ENCODE measurements at regions not wholly inside any gene's neighbourhood (a gene's known extent, or its start where the extent isn't known, plus 50 kb on each side); places are given as distances from the start of the nearest gene placed in this dataset.
"Not testable (repeated sequence)": the region's sequence is repeated elsewhere in the genome, so short reads cannot be mapped to it uniquely, and the experiment has no call there.

- H3K4me1 ChIP-seq (replicated peaks in 1 of 2); H3K27ac ChIP-seq; H3K4me3 ChIP-seq; ATAC-seq (replicated peaks in 6 of 8); in situ Hi-C loops (cut with MboI; ENCODE audit: low pct_unique_long_range_greater_than_20kb in 2 of 9, low sequenced_read_pairs in 9 of 9, unreplicated experiment in 9 of 9): not testable (repeated sequence)
- WGBS, 10 experiments: 16 to 96% (median 75%) methylated on average over 2 to 12 of the region's 12 CpGs; no CpG with 5 or more reads in 2 of the 10 experiments
These were observed 217.6 kb upstream of the ISL1 start for GRCh38 chr5:51165621-51166020.

DNA sequence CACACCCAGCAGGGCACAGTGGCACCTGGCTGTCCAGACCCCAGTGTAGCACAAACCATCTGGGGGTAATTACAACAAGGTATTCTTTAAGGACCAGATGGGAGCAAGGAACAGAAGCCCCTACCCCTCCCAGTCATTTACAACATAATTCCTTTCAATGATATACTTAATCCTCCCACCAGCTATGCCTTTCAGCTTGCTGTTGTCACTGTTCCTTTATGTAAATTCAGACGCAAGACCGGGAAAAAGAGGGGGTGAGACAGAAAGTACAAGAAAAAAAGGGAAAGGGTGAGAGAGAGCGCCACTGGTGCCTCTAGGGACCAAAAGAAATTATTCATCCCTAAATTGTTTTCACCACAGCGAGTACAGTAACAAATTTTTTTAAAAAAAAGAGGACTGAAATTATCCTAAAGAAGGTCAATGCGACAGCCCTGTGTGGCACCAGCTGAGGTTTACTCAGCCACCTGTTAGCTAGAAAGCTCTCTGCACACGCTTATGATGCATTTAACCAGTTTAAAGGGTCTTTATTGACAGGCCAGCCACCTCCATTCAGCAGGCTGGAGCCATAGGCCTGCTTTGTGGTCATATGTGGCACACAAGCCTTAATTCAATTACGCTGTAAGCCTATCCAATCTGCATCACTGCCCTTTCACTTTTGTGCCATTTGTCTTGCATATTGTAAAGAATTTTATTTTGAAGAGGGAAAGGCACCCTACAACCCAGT is 210.2 kb upstream of the ISL1 start:
- in situ Hi-C loops (cut with MboI; ENCODE audit: low pct_unique_long_range_greater_than_20kb in 2 of 9, low sequenced_read_pairs in 9 of 9, unreplicated experiment in 9 of 9): no loop called here
- peak in 5 of 8 experiments; percentile 56 to 89 (median 85) for ATAC-seq (replicated peaks in 6 of 8)
- no peak overlapping the region for H3K27ac ChIP-seq

DNA sequence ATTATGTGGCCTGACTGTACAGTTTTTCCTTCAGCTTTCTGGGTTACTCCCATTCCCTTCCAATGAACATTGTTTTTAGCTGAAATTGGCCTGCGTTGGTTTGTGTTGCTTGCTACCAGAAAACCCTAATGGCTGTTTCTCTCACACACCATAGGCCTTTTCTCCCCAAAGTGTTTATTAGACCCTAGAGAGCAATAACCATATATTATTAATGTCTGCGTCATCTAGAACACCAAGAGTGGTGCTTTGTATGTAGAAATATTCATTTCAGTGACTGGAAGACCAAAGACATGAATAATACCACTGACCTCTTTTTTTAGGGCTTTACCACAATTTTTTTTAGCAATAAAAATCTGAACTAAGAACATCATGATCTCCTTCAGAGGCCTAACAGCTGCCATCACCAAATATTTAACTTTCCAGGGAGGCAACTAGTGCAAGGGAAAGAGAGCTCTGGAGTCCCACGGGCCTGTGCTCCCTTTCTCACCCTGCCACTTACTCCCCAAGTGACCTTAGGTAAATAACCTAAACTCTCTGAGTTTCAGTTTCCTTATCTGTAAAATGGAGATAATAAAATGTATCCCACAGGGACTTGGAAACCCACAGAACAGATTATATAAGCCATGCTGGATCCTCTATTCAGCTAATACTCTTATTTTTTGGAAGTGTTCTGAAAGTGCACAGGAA is 201.9 kb upstream of the ISL1 start:
- no peak overlapping the region for H3K4me3 ChIP-seq
- H3K27ac ChIP-seq: no peak overlapping the region
- WGBS, 10 experiments: 0 to 71% (median 27%) methylated on average over 1 to 3 of the region's 3 CpGs; no CpG with 5 or more reads in 2 of the 10 experiments
- ATAC-seq (replicated peaks in 6 of 8): peak in 5 of 8 experiments; percentile 31 to 83 (median 46)
- in situ Hi-C loops (cut with MboI; ENCODE audit: low pct_unique_long_range_greater_than_20kb in 2 of 9, low sequenced_read_pairs in 9 of 9, unreplicated experiment in 9 of 9): no loop called here
- H3K4me1 ChIP-seq (replicated peaks in 1 of 2): peaks cover 11 to 21% of the 10 kb centered on the region in 2 donors

More for the DNA sequence above, 210.2 kb upstream of the ISL1 start:
- 0 to 60% (median 26%) methylated on average over 1 to 7 of the region's 7 CpGs for WGBS, 10 experiments
- Histone ChIP-seq H3K4me1 (replicated peaks in 1 of 2) (peaks cover 5 to 9% of the 10 kb centered on the region in 2 donors), H3K4me3 (no peak overlapping the region)

DNA sequence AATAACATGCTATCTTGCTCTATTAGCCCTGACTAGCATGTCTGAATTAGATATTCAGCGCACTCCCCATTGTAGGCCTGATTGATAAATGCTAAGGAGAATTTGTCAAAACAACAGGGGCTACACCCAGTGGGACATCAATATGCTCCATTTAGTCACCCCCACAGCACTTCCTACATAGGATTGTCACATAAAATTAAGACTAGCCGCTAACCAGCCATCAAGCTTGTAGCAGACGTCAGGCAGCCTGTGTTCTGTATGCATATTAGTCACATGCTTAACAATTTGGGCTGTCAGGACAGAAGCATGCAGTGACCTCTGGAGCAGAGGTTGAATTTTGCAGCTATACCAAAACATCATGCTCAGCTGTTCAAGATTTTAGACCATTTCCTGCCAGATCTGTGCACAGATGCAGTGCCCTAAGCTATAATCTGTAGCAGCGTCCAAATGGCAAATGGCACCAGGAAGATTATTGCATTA is 197.4 kb upstream of the ISL1 start:
- Histone ChIP-seq H3K27ac (no peak overlapping the region), H3K4me1 (replicated peaks in 1 of 2) (peaks cover 16 to 28% of the 10 kb centered on the region in 2 donors), H3K4me3 (no peak overlapping the region)
- in situ Hi-C loops (cut with MboI; ENCODE audit: low pct_unique_long_range_greater_than_20kb in 2 of 9, low sequenced_read_pairs in 9 of 9, unreplicated experiment in 9 of 9): no loop called here
- peak in 7 of 8 experiments; percentile 32 to 90 (median 81) for ATAC-seq (replicated peaks in 6 of 8)
- WGBS, 10 experiments: 6 to 67% (median 44%) methylated on average over 1 to 4 of the region's 4 CpGs; no CpG with 5 or more reads in 2 of the 10 experiments

DNA sequence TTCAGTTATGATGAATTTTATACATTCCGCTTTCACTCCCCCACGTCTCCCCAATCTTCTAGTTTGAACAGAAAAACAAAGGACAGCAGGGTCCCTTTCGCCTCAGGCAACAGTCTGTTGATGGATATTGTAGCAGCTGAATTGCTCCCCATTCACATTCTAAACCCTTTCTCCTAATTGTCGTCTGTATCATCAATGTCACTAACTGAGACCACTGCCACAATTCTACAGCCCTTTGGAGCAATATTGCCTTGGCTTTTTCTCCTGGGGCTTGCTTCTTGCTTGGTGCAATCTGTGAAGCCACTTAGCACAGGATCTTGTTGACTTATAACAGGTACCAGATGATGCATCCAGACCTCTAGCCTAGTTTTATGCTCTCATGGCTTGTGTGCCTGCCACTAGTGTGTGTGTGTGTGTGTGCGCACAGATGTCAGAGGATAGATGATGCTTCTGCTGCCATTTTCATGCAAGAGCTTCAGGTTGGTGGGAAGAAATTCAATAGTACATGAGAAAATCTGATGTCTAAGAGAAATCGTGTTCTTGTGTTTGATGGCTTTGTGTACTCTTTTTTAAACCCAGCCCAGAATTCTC is 195.2 kb upstream of the ISL1 start:
- in situ Hi-C loops (cut with MboI; ENCODE audit: low pct_unique_long_range_greater_than_20kb in 2 of 9, low sequenced_read_pairs in 9 of 9, unreplicated experiment in 9 of 9): no loop called here
- peak in 1 of 8 experiments; percentile 17 for ATAC-seq (replicated peaks in 6 of 8)
- H3K4me1 ChIP-seq (replicated peaks in 1 of 2): peaks cover 16 to 26% of the 10 kb centered on the region in 2 donors
- no peak overlapping the region for H3K27ac ChIP-seq
- 0 to 54% (median 36%) methylated on average over 2 to 6 of the region's 6 CpGs; no CpG with 5 or more reads in 2 of the 10 experiments for WGBS, 10 experiments
- H3K4me3 ChIP-seq: no peak overlapping the region

DNA sequence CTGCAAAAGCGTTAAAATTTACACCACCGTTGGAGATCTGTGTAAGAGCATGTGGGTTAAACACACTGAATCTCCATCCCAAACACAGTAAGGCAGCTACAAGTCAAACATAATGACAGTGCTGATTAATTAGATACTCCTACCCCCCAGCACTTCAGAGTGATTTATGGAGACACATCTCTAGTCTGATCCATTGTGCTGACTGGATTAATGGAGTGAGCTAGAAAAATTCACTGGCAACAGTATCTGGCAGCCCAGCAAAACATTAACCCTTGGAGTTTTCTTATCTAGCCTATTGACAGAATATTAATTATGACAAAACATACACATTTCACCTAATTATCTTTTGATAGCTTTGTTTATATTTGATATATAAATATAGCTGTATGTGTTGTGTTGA is 188.6 kb upstream of the ISL1 start:
- peaks cover 0 to 7% of the 10 kb centered on the region in 2 donors for H3K4me1 ChIP-seq (replicated peaks in 1 of 2)
- in situ Hi-C loops (cut with MboI; ENCODE audit: low pct_unique_long_range_greater_than_20kb in 2 of 9, low sequenced_read_pairs in 9 of 9, unreplicated experiment in 9 of 9): no loop called here
- ATAC-seq (replicated peaks in 6 of 8): peak in 4 of 8 experiments; percentile 52 to 74 (median 68)
- no peak overlapping the region for H3K4me3 ChIP-seq
- WGBS, 10 experiments: 0 to 83% (median 10%) methylated on average over 1 to 2 of the region's 2 CpGs; no CpG with 5 or more reads in 5 of the 10 experiments
- no peak overlapping the region for H3K27ac ChIP-seq

GRCh38 chr5:51201024-51201423 is 182.2 kb upstream of the ISL1 start:
- no peak overlapping the region for H3K4me3 ChIP-seq
- H3K27ac ChIP-seq: no peak overlapping the region
- ATAC-seq (replicated peaks in 6 of 8): no peak
- H3K4me1 ChIP-seq (replicated peaks in 1 of 2): no peaks in the 10 kb centered on the region
- WGBS, 10 experiments: 0 to 100% (median 67%) methylated on average over 1 to 6 of the region's 6 CpGs
- in situ Hi-C loops (cut with MboI; ENCODE audit: low pct_unique_long_range_greater_than_20kb in 2 of 9, low sequenced_read_pairs in 9 of 9, unreplicated experiment in 9 of 9): no loop called here

DNA sequence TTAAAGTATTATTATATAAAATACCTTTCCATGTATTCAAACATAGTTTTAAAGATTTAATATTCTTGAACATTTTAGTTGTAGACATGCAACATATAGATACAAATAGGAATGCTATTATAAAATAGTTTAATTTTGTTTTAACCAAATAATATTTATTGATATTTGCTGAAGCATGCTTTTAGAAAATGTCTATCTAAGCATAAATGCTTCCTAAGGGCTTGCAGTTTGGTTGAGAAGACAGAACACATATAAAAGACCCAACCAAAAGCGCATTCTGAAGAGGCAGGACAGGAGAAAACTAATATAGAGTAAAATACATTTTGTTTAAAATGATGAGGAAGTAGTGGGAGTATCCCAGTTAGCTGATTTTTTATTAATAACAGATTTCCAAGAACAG is 181.5 kb upstream of the ISL1 start:
- no peaks in the 10 kb centered on the region for H3K4me1 ChIP-seq (replicated peaks in 1 of 2)
- in situ Hi-C loops (cut with MboI; ENCODE audit: low pct_unique_long_range_greater_than_20kb in 2 of 9, low sequenced_read_pairs in 9 of 9, unreplicated experiment in 9 of 9): no loop called here
- WGBS, 10 experiments: 0 to 100% (median 89%) methylated on average over 1 of the region's 1 CpG; no CpG with 5 or more reads in 1 of the 10 experiments
- H3K27ac ChIP-seq: no peak overlapping the region
- H3K4me3 ChIP-seq: no peak overlapping the region
- ATAC-seq (replicated peaks in 6 of 8): no peak

GRCh38 chr5:51202161-51202560 is 181.1 kb upstream of the ISL1 start:
- 0 to 100% (median 67%) methylated on average over 1 to 2 of the region's 2 CpGs; no CpG with 5 or more reads in 1 of the 10 experiments for WGBS, 10 experiments
- in situ Hi-C loops (cut with MboI; ENCODE audit: low pct_unique_long_range_greater_than_20kb in 2 of 9, low sequenced_read_pairs in 9 of 9, unreplicated experiment in 9 of 9): no loop called here
- Histone ChIP-seq H3K4me1 (replicated peaks in 1 of 2) (no peaks in the 10 kb centered on the region), H3K4me3 (no peak overlapping the region), H3K27ac (no peak overlapping the region)
- no peak for ATAC-seq (replicated peaks in 6 of 8)

DNA sequence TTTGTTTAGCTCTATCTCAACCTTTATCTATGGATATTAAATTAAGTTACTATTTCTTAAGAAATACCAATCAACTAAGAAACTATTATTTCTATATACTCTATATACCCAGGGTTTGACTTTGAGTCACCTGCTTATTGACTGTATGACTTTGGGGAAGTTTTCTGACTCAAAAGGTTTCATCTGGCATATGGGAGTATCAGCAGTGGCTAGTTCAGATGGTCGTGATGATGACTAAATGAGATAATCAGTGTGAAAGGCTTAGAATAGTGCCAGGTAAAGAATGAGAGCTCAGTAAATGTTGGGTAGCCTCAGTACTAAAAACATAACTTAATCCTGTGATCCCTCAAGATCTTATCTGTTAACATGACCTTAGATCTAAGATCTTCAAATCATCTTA is 179.7 kb upstream of the ISL1 start:
- in situ Hi-C loops (cut with MboI; ENCODE audit: low pct_unique_long_range_greater_than_20kb in 2 of 9, low sequenced_read_pairs in 9 of 9, unreplicated experiment in 9 of 9): no loop called here
- H3K4me1 ChIP-seq (replicated peaks in 1 of 2): no peaks in the 10 kb centered on the region
- no peak for ATAC-seq (replicated peaks in 6 of 8)
- H3K4me3 ChIP-seq: no peak overlapping the region
- H3K27ac ChIP-seq: no peak overlapping the region
- WGBS, 10 experiments: 0 to 100% (median 0%) methylated on average over 1 of the region's 1 CpG; no CpG with 5 or more reads in 3 of the 10 experiments

GRCh38 chr5:51208296-51208695 is 175.0 kb upstream of the ISL1 start:
- in situ Hi-C loops (cut with MboI; ENCODE audit: low pct_unique_long_range_greater_than_20kb in 2 of 9, low sequenced_read_pairs in 9 of 9, unreplicated experiment in 9 of 9): no loop called here
- no peak overlapping the region for H3K4me3 ChIP-seq
- no peak overlapping the region for H3K27ac ChIP-seq
- WGBS, 10 experiments: 0 to 100% (median 74%) methylated on average over 1 to 3 of the region's 3 CpGs; no CpG with 5 or more reads in 2 of the 10 experiments
- ATAC-seq (replicated peaks in 6 of 8): no peak
- H3K4me1 ChIP-seq (replicated peaks in 1 of 2): no peaks in the 10 kb centered on the region

GRCh38 chr5:51214746-51215145 is 168.5 kb upstream of the ISL1 start:
- no peak overlapping the region for H3K27ac ChIP-seq
- H3K4me3 ChIP-seq: no peak overlapping the region
- 0 to 100% (median 66%) methylated on average over 1 of the region's 1 CpG; no CpG with 5 or more reads in 2 of the 10 experiments for WGBS, 10 experiments

More at GRCh38 chr5:51214746-51215145, 168.5 kb upstream of the ISL1 start:
- no peak for ATAC-seq (replicated peaks in 6 of 8)
- no peaks in the 10 kb centered on the region for H3K4me1 ChIP-seq (replicated peaks in 1 of 2)
- in situ Hi-C loops (cut with MboI; ENCODE audit: low pct_unique_long_range_greater_than_20kb in 2 of 9, low sequenced_read_pairs in 9 of 9, unreplicated experiment in 9 of 9): no loop called here

Data from motor neuron (in vitro differentiated cells).